ENCODE measurements at regions not wholly inside any gene's neighbourhood (a gene's known extent, or its start where the extent isn't known, plus 50 kb on each side); places are given as distances from the start of the nearest gene placed in this dataset.

GRCh38 chr2:41873102-41874031, 174.5 kb upstream of the PKDCC start:
- no peak for DNase-seq

GRCh38 chr2:41877114-41877678, 170.6 kb upstream of the PKDCC start:
- no peak for DNase-seq

GRCh38 chr2:41878056-41878455, 169.8 kb upstream of the PKDCC start:
- DNase-seq: no peak

- DNase-seq: no peak
These were observed 169.0 kb upstream of the PKDCC start for GRCh38 chr2:41878716-41879234.

GRCh38 chr2:41879235-41879916, 168.4 kb upstream of the PKDCC start:
- no peak for DNase-seq

- DNase-seq: no peak
These were observed 167.1 kb upstream of the PKDCC start for GRCh38 chr2:41880561-41881243.

- DNase-seq: no peak
These were observed 166.6 kb upstream of the PKDCC start for GRCh38 chr2:41881249-41881648.

GRCh38 chr2:41884718-41885117, 163.1 kb upstream of the PKDCC start:
- DNase-seq: no peak

- DNase-seq: no peak
These were observed 161.6 kb upstream of the PKDCC start for GRCh38 chr2:41886145-41886664.

GRCh38 chr2:41886757-41887156, 161.1 kb upstream of the PKDCC start:
- DNase-seq: no peak

GRCh38 chr2:41890341-41890740, 157.5 kb upstream of the PKDCC start:
- DNase-seq: no peak

GRCh38 chr2:41892476-41892875, 155.3 kb upstream of the PKDCC start:
- no peak for DNase-seq

- DNase-seq: no peak
These were observed 153.1 kb upstream of the PKDCC start for GRCh38 chr2:41894563-41895333.

- DNase-seq: no peak
These were observed 152.5 kb upstream of the PKDCC start for GRCh38 chr2:41895334-41895664.

- no peak for DNase-seq
These were observed 151.5 kb upstream of the PKDCC start for GRCh38 chr2:41896186-41896846.

GRCh38 chr2:41899189-41899588, 148.6 kb upstream of the PKDCC start:
- no peak for DNase-seq

- DNase-seq: no peak
These were observed 147.7 kb upstream of the PKDCC start for GRCh38 chr2:41900101-41900577.

GRCh38 chr2:41902897-41903296, 144.9 kb upstream of the PKDCC start:
- no peak for DNase-seq

GRCh38 chr2:41903474-41904135, 144.2 kb upstream of the PKDCC start:
- DNase-seq: no peak

- no peak for DNase-seq
These were observed 143.4 kb upstream of the PKDCC start for GRCh38 chr2:41904459-41904858.
